Type B pancreatic cell (in vitro differentiated cells): ENCODE measurements at regions not wholly inside any gene's neighbourhood (a gene's known extent, or its start where the extent isn't known, plus 50 kb on each side); places are given as distances from the start of the nearest gene placed in this dataset.

Source experiments
- DNase-seq: peaks from one replicate; pipeline ENCODE4 v3.0.0; 2021; ENCODE audit warnings: mixed read lengths; ENCODE audit not compliant: unreplicated experiment; ENCODE audit errors: extremely low spot score
- H3K27ac Mint-ChIP-seq: 2 replicates; pipeline ENCODE4 v1.8.0; 2021; ENCODE audit warnings: mild to moderate bottlenecking, mixed read lengths
- H3K27me3 Mint-ChIP-seq: 2 replicates; pipeline ENCODE4 v1.8.0; 2021; ENCODE audit warnings: mixed read lengths
- H3K36me3 Mint-ChIP-seq: 2 replicates; pipeline ENCODE4 v1.8.0; 2021; ENCODE audit warnings: mixed read lengths
- H3K4me1 Mint-ChIP-seq: one replicate; pipeline ENCODE4 v1.8.0; 2021; ENCODE audit warnings: mixed read lengths; ENCODE audit not compliant: unreplicated experiment
- H3K4me3 Mint-ChIP-seq: 2 replicates; pipeline ENCODE4 v1.8.0; 2021; ENCODE audit warnings: mild to moderate bottlenecking, mixed read lengths
- H3K9me3 Mint-ChIP-seq: 2 replicates; pipeline ENCODE4 v1.8.0; 2021; ENCODE audit warnings: mixed read lengths
- CTCF ChIP-seq: fragments of 200-600 bp; sonication (generic); conservative IDR thresholded peaks from 2 replicates; pipeline ENCODE4 v1.5.0; 2021; ENCODE audit warnings: antibody characterized with exemption, mild to moderate bottlenecking

GRCh38 chr14:31937730-31938346 lies 139.3 kb upstream of the ARHGAP5 start:
- TF ChIP-seq CTCF = no peak
- Mint-ChIP-seq H3K9me3 (no peaks in the 10 kb centered on the region), H3K4me1 (peaks cover 26% of the 10 kb centered on the region), H3K27ac (no peak overlapping the region), H3K4me3 (no peak overlapping the region), H3K27me3 (no peaks in the 10 kb centered on the region), H3K36me3 (no peaks in the 10 kb centered on the region)
- DNase-seq = no peak

DNA sequence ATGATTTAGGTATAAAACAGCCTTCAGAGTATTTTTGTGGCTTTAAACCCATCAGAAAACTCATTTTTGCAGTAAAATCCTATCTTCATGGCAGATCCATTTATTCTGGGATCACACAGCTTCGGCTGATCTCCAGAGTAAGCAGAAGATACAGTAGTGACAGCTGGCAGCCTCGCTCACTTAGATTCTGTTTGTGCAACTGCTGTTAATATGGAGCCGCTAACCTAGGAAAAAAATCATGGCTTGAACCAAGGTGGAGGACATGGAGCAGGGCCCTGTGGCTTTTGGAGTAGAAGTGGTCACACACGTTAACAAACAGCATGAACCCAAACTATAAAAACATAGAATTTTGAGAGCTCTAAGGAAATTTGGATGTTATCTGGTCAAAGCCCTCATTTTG lies 137.2 kb upstream of the ARHGAP5 start:
- Mint-ChIP-seq H3K4me1 (peaks cover 35% of the 10 kb centered on the region), H3K27me3 (no peaks in the 10 kb centered on the region), H3K36me3 (no peaks in the 10 kb centered on the region), H3K27ac (no peak overlapping the region), H3K9me3 (no peaks in the 10 kb centered on the region), H3K4me3 (no peak overlapping the region)
- no peak for TF ChIP-seq CTCF
- no peak for DNase-seq

GRCh38 chr14:31941487-31941886 lies 135.6 kb upstream of the ARHGAP5 start:
- Mint-ChIP-seq H3K9me3 (no peaks in the 10 kb centered on the region), H3K4me3 (no peak overlapping the region), H3K27me3 (no peaks in the 10 kb centered on the region), H3K4me1 (peaks cover 30% of the 10 kb centered on the region), H3K36me3 (no peaks in the 10 kb centered on the region), H3K27ac (no peak overlapping the region)
- no peak for DNase-seq
- TF ChIP-seq CTCF = no peak

DNA sequence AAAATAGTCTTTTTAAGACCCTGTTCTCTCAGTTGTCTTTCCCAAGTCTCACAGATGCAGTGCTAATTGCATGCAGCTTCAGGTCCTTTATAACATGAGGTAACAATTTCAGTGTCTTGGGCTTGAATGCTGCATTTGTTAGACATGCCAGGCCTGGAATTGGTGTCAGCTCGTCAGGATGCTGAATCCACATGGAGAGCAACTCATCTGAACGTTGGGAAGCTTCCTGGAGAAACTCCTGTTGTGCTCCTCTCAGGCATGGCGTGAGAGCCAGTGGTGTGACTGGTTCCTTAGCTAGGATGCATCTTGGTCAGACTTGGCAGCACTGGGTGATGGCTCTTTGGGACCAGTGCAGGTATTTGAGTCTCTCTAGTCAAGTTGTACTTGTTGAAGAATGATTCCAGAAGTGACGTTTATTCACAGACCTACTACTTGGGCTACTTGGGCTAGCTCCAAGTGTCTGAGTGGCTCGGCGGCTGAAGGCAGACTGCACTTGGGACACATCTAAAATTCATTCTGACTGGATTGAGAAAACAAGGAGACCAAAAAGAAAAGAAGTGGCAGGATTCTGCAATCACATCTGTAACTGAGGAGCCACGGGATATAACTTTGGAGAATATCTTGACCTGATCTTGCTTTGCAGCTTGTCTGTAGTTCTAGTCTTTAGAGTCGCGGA lies 134.8 kb upstream of the ARHGAP5 start:
- H3K36me3 Mint-ChIP-seq = no peaks in the 10 kb centered on the region
- no peak for TF ChIP-seq CTCF
- no peaks in the 10 kb centered on the region for H3K27me3 Mint-ChIP-seq
- H3K27ac Mint-ChIP-seq = no peak overlapping the region
- no peak overlapping the region for H3K4me3 Mint-ChIP-seq
- no peak for DNase-seq
- no peaks in the 10 kb centered on the region for H3K9me3 Mint-ChIP-seq
- peaks cover 30% of the 10 kb centered on the region for H3K4me1 Mint-ChIP-seq

GRCh38 chr14:31943217-31943799 lies 133.8 kb upstream of the ARHGAP5 start:
- no peak for TF ChIP-seq CTCF
- DNase-seq = no peak
- no peaks in the 10 kb centered on the region for H3K27me3 Mint-ChIP-seq
- no peak overlapping the region for H3K27ac Mint-ChIP-seq
- peaks cover 36% of the 10 kb centered on the region for H3K4me1 Mint-ChIP-seq
- no peak overlapping the region for H3K4me3 Mint-ChIP-seq
- H3K36me3 Mint-ChIP-seq = no peaks in the 10 kb centered on the region
- no peaks in the 10 kb centered on the region for H3K9me3 Mint-ChIP-seq
